Activated CD4-positive, alpha-beta T cell treated with anti-CD3 and anti-CD28 coated beads, Interleukin-10, Interleukin-2, amounts not matched to agents 100 ng/mL and 50 ng/mL, durations not matched to agents 16 hours and 8 hours (primary cell): ENCODE measurements at regions not wholly inside any gene's neighbourhood (a gene's known extent, or its start where the extent isn't known, plus 50 kb on each side); places are given as distances from the start of the nearest gene placed in this dataset.
A peak's percentile ranks its signal among the peaks of the same experiment; 100 is the strongest.

ENCODE experiments used
- DNase-seq: peaks from one replicate; pipeline ENCODE4 v3.0.0-alpha.2; 2020

DNA sequence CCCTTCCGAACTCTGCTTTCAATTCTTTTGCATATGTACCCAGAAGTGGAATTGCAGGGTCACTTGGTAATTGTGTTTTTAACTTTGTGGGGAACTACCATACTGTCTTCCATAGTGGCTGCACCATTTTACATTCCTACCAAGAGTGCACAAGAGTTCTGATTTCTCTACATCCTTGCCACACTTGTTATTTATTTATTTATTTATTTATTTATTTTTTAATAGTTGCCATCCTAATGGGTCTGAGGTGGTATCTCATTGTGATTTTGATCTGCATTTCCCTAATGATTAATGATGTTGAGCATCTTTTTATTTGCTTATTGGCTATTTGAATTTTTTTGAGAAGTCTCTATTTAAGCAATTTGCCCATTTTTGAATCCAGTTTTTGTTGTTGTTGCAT, 422.4 kb downstream of the PTPRU start:
- no peak for DNase-seq

DNA sequence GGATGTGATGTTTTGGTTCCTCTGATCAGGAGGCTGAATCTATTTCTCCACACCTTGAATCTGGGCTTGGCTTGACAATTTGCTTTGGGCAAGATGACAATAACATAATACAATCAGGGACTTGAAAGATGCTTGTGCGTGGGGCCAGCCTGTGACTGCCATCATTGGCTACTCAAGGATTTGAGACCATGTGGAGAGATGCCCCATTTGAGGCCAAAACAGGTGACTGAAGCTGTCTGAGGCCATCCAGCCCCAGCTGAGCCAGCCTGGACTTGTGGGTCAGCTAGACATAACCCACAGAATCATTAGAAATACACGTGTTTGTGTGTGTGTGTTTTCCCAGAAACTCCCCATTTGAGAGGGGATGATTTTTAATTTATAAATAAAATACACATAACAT, 421.5 kb downstream of the PTPRU start:
- no peak for DNase-seq

DNA sequence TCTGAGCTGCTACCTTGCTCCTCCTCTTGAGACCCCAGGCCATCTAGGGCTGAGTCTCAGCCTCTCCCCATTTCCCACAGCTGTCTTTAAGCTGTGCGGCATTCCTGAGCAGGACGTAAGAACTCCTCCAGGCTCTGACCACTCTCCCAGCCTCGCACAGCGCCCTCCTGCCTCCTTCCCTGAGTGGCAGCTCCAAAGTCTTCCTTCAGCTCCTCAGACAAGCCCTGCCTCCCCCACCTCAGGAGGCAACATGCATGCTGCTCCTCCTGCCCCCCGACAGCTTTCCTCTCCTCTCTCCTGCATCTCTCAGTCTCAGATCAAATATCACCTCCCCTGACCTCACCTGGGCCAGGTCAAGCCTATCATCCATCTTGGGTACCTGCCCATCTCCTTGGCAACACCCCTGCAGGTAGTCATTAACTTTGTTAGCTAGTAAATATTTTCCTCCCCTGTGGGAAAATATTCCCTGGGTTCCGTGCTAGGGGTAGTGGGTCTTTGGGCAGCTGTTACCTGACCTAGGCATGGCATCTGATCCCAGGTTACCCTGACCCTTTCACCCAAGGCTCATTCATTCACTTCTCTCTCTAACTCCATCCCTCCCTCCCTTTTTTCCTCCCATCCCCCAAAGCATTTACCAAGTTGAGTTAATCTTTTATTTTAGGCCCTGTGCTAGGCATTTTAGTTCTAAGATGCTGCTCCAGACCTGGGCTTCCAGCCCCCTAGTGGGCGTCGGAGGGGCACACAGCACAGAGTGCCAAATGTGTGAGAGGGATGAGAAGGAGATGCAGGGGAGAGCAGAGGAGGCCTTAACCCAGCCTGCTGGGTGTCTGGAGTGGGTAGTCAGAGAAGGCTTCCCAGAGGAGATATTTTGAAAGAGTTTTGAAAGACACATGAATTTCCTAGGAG, 419.9 kb downstream of the PTPRU start:
- peak; percentile 15 for DNase-seq

DNA sequence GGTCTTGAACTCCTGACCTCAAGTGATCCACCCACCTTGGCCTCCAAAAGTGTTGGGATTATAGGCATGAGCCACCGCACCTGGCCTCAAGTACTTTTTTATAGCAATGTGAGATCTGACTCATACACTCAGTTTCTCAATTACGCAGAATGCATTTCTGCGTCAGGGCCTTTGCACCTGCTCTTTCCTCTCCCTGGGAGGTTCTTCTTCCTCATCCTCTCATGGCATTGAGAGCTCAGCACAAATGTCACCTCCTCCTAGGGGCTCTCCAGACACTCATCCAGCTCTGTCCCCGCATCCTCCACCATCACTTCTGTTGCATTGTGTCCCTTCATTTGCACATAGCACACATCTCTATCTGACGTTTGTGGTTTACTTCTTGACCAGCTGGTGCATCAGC, 418.8 kb downstream of the PTPRU start:
- DNase-seq = no peak

DNA sequence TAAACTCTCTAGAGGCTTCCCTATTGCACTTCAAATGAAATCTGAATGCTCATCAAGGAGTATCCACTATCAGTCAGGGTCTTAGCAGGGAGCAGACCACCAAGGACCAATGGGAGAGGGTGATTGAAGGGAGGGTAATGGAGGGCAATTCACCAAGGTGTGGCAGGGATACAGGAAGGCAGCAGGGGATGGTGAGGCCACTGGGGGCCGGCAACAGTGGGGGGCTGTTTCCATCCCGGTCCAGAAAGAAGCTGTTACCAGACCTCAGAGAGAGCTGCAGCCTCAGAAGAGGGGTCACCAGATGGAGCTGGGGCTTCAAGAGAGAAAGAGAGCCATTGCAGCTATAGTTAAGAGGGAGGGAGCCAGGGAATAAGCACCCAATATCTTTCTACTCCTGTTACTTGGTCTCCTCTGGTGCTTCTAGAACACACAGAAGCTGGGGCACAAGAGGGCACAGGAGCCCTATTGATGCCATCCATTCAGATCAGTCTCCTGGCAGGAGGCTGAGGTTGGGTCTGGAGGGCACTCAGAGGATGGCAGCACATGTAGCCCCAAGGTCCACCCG, 417.6 kb downstream of the PTPRU start:
- DNase-seq = no peak

DNA sequence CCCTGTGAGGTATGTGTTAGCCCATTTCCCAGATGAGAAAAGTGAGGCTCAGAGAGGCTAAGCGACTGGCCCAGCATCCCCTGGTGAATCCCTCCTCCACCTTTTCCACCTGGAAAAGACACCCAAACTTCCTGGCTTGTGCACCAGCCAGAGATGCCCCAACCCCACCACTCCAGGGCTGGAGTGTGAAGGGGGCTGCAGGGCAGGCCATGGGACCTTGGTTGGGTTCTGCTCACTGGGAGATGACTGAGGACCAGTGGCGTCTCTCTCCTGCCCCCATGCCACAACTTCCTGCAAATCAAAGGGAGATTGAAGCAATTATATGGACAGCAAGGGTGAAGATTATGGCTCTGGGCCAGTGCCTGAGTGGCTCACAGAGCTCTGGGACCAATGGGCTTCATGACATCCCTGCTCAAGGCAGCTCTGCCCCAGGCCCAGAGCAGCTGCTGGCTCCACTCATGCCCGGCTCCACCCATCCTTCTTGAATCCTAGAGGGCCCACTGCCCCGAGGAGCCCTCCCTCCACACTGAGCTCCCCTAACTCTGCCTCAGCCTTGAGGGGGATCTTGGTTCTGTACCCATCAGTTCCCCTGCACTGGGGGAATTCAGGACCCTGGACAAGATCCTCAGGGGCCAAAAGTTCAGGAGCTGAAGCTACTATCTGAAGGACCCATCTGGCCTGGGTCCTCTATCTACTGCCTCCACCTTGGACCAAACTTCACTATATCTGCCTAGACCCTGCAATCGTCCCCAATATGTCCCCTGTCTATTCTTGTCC, 416.9 kb downstream of the PTPRU start:
- DNase-seq = no peak

DNA sequence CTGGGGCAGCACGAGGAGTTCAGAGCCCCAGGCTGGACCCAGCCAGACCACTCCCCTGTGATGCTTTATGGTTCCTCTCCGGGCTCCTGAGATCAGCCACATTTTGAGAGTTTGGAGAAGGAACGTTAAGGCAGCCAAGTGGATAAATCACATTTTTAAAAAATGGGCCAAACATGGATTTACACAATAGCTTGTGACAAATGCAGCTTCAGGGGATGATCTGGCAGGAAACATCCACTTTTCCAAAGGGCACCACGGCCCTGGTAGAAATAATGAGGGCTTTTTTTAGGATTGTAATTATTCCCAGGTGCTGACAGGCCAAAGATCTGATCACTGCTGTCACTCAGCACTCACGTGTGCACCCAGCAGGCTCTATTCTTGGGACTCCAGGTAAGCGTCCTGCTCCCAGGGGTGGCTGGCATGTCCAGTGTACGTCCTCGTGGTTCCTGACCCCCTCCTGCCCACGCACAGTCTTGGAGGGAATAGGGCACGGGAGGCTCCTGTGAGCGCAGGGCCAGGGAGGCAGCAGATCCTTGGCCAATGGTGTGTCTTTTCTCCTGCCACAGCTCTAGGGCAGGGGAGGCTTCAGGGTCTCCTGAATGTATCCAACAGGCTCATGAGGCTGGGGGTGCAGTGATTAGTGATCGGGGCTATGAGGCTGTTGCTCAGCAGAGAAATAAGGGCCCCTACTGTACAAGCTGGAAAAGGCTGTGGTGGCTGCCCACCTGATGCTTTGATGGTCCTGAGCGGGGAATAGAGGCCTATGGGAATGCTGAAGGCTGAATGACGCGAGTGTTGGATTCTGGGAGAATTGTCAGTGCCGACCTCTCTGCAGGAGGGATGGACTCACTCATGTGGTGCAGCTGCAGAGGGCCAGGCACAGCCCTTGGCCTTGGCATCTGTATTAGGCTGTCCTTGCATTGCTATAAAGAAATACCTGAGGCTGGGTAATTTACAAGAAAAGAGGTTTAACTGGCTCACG, 415.7 kb downstream of the PTPRU start:
- no peak for DNase-seq

DNA sequence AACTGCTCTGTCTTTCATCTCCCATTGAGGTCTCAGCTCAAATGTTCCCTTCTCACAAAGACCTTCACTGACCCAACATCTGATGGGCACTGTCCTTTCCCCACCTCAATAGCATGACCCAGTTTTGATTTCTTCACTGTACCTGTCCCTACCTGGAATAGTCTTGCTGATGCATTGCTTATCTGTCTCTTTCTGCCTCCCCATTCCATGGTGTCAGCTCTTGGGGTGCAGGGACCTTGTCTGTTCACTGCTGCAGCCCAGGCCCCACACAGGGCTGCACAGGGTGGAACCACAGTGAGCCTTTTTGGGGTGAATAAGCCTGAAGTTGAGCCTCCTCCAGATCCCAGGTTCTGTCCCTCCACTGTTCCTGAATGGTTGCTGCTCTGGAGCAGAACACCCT, 414.9 kb downstream of the PTPRU start:
- DNase-seq = no peak

DNA sequence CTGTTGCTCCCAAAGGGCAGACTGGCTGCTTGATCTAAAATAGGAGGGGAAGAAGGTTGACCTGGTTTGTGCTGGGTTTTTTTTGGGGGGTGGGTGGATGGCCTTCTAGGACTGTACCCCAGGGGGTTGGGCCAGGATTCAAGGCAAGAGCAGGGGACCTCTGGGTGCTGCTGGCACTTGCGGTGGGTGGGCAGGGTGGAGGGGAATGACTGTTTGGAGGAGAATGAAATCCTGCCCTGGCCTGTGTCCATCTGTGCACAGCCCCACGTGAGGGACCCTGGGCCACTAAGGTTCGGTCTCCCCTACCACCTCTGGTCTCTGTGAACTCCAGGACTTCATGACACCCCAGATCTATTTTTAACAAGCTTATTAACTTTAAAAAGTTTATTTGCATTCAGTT, 414.2 kb downstream of the PTPRU start:
- no peak for DNase-seq

DNA sequence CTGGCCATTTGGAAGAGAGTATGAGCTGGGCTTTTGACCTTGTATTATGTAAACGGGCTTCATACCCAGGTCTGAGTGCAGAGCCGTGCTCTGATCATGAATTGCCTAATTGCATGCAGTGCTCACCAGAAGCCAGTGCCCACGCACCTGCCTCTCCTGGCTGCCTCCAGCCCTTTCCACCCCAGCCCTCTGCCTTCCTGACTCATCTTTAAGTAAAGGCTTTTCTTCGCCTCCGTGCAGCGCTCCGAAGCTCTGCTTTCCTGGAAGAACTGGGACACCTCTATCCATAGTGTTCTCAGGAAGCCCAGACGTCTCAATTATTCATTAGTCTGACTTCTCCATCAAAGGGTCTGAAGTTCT, 413.7 kb downstream of the PTPRU start:
- no peak for DNase-seq

DNA sequence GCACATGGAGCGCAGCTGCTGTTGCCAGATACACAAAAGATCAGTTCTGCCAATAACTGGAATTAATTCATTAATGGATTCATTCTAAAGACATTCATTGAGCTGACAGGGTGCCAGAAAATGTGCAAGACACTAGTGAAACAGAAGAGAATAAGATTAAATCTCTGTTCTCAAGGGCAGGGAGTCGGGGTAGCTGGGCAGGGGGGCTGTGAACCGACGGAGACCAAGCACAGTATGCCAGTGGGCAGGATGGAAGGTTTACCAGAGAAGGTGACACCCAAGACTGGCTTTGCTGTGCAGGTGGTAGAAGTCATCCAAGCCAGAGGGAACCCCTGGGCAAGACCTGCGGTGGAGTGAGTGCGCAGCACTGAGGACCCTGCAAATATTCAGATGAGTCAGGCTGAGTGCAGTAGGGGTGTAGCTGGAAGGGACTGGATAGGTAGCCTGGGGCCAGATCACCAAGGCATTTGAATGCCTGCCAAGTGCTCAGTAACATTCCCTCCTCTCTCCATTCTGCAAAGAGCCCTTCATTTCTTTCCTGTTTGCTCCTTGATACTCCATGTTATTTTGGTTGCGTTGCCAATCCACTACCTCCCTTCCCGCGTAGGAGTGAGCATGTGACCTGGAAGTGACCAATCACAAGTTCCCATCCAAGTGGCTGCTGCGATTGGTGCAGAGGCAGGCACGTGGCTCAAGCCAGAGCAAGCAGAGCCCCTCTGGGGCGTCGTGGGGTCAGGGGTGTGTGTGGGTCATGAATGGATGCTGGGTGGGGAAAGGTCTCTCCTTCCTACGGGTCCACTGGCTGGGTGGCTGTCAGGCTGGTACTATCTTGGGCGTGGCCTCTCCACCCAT, 413.1 kb downstream of the PTPRU start:
- DNase-seq = no peak

DNA sequence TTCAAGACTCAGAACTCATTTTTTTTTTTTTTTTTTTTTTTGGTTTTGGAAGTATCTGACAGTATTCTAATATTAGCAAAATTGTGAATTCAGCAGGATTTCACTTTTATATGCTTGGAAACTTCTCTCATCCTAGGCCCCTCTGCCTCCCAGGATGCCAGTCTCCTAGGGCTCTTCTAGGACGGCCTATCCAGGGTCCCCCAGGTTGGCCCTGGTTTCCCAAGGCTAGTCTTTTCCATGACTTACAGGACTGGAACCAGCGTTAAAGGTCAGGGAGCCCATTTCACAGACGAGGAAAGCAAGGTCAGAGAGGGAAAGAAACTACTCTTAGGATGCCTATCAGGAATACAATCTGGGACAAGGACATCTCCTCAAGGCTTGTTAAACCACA, 412.5 kb downstream of the PTPRU start:
- no peak for DNase-seq

DNA sequence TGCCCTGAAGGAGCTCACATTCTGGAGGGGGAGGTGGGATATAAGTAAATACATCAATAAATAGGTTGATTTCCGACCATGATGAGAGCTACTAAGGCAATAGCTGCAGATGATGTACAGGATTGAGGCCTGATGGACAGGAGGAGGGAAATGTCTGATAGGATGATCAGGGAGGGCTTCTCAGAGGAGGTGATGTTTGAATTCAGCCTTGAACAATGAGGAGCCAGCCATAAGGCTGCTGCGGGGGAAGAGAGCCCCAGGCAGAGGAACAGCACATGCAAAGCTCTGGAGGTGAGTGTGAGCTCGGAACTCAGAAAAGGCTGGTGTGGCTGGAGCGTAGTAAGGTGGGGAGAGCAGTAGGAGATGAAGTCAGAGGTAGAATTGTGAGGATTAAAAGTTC, 411.7 kb downstream of the PTPRU start:
- DNase-seq = no peak

DNA sequence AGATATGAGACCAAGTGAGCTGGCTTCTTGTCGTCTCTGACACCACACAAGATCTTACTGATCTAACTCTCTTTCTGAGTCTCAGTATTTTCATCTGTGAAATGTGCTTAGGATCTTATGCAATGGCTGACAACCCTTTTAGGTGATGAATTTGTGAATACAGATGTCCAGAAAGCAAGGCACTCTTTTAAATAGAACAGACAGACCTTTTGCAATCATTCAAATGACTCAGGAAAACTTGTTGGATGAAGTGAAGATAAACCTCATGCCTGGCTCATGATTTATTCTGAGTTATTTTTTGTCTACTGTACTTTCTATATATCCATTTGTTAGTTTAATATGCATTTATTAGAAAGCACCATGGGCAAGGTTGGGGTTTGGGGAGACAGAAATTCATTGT, 411.3 kb downstream of the PTPRU start:
- DNase-seq = no peak

DNA sequence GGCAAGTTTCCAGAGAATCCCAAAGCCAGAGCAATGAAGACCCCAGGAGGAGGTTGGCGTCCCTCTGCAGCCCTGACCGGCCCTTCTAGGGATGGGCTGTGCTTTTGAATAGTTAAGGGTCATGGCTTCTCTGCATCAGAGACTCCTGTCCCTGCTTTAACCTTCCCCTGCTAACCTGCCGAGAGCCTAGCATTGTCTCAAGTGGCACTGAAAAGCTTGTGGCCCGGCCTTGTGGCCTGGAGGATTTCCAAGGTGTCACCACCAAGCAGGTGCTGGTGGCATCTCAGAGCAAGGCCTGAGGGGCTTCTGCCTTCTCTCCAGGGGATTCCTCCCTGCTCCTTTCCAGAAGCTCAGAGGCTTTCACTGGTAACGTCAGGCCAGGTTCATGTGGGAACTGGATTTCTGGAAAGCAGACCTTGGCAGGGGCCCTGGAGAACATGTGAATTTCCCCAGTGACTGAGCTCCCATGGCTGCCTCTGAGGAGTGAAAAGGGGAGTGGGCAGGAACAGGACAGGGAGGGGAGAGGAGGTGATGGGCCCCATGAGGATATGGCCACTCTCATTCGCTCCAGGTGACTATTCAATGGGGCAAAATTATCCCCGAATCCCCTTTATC, 409.9 kb downstream of the PTPRU start:
- DNase-seq = no peak

DNA sequence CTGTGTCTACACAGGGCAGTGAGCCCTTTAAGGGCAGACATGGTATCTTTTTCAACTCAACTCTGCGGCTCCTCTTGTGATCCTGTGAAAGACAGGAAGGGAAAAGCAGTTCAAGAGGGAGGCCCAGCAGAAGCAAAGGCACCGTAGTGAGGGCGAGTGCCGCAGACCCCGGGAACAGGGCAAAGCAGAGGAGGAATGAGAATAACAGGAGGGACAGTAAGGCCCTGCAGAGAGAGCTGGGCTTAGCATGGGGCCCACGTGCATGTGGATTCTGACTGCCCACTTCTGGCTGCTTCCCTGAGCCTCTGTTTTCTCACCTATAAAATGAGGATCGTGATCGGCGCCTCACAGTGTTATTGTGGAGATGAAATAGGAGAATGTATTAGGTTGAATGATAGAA, 409.3 kb downstream of the PTPRU start:
- no peak for DNase-seq

DNA sequence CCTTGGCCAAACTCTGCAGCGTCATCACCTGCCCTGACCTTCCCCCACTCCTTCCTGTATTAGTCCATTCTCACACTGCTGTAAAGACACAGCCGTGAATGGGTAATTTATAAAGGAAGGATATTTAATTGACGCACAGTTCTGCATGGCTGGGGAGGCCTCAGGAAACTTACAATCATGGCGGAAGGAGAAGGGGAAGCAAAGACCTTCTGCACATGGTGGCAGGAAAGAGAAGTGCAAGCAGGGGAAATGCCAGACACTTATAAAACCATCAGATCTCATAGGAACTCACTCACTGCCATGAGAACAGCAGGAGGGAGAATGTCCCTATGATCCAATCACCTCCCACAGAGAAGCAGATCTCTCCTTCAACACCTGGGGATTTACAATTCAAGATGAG, 408.5 kb downstream of the PTPRU start:
- DNase-seq = no peak

DNA sequence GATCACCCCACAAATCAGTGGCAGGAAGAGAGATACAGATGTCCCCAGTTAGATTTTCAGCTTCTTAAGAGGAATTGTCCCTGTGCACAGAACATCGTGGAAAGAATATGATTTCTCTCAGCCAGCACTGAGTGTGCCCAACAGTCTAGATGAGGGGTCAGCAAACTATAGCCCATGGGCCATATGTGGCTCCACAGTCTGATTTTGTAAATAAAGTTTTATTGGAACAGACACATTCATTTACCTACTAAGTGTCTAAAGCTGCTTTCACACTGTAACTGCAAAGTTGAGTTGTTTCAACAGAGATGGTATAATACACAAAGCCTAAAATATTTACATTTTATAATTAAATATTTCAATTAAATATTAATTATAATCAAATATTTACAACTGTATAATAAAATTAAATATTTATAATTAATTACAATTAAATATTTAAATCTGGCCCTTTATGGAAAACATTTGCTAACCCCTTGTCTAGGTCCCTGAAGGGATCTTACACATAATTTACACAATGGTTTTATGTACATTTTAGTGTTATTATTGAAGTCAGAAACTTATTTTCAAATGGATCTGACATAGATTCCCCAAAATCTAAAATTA, 407.6 kb downstream of the PTPRU start:
- no peak for DNase-seq

DNA sequence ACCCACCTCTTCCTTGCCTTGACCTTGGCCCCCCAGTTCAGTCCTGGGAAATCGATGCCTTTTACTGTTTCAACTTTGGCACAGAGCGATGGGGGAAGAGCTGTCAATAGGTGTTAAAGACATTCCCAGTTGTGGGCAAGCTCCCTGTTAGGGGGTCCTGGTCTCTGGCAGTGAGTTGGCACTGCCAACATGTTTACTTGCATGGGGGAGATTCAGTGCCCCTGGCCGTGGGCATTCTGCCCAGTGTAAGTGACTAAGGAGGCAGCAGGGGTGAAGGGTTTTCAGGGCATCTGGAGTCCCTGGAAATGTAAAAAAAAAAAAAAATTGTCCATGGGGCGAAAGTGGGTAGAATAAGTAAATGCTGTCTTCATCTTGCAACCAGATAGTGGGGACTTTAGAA, 407.0 kb downstream of the PTPRU start:
- no peak for DNase-seq

DNA sequence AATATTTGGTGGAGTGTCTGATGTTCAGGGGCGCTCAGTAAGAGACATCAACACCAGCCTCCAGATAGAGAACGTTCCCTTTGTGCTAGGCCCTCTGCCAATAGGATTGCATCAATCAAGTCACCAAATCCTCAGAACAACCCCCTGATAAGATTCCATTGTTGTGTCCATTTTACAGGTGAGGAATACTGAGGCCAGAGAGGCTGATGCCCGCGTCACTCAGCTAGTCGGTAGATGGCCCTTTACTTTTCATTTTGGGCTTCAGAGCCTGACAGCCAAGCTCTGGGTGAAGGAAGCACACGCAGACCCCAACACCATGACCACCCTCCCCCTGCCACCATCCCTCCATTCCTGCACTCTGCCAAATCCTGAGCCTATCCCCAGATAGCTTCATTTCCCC, 406.2 kb downstream of the PTPRU start:
- DNase-seq = no peak

DNA sequence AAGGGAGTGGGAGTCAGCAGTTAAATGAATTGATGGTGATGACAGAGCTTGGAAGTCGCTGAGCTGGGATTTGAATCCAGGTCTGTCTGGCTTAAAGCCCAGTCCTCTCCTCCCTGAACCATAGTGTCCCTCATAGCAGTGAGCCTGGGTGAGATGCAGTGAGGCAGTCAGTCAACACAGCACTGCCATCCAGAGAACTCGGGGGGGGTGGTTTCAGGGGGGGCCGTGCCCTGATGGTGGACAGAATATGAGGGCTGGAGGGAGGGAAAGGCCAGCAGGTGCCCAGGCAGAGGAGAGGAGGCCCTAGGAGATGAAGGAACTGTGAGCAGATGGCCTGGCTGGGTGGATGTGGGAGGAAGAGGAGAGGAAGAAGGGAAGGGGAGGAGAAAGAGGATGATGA, 405.6 kb downstream of the PTPRU start:
- DNase-seq = no peak
